Ovary (tissue), 7 donors: ENCODE measurements at regions not wholly inside any gene's neighbourhood (a gene's known extent, or its start where the extent isn't known, plus 50 kb on each side); places are given as distances from the start of the nearest gene placed in this dataset.

Experiments used
- DNase-seq, 5 donors: peaks; one replicate each; pipeline ENCODE4 v3.0.0-alpha.2; 2019 to 2020
- H3K27ac ChIP-seq, 2 donors: fragments of 200-600 bp; one replicate each; pipeline versions ENCODE4 v1.5.1 to v1.8.0; 2019 to 2022
- H3K27me3 ChIP-seq: fragments of 200-600 bp; one replicate; pipeline ENCODE4 v1.8.0; 2022
- H3K36me3 ChIP-seq: fragments of 200-600 bp; sonication (generic); one replicate; pipeline ENCODE4 v1.5.1; 2019
- H3K4me1 ChIP-seq: one replicate; pipeline ENCODE4 v1.8.1; 2013; ENCODE audit warnings: mild to moderate bottlenecking, moderate library complexity; ENCODE audit not compliant: insufficient read depth
- H3K4me3 ChIP-seq: fragments of 200-600 bp; sonication (generic); one replicate; pipeline ENCODE4 v1.5.1; 2017
- H3K9me3 ChIP-seq, 2 donors: fragments of 200-600 bp in 1 of 2; sonication (generic) in 1 of 2; one replicate each; pipeline versions ENCODE4 v1.5.1 to v1.8.1; 2013 to 2019; ENCODE audit warnings: mild to moderate bottlenecking in 1 of 2, moderate library complexity in 1 of 2
- EP300 ChIP-seq: sonication (generic); formaldehyde crosslinking; IDR thresholded peaks from one replicate; pipeline ENCODE4 v1.6.1; 2017; ENCODE audit warnings: antibody characterized with exemption
- POLR2A ChIP-seq: fragments of 450-650 bp; IDR thresholded peaks from one replicate; pipeline ENCODE4 v1.6.1; 2017; ENCODE audit warnings: antibody characterized with exemption, mild to moderate bottlenecking, moderate library complexity
- WGBS, 3 donors: extraction: QIAGEN DNeasy Blood & Tissue Kit in 1 of 3; methylation state at CpG; one replicate each; pipeline versions ENCODE4 v1.1.5 to v1.1.7; 2013 to 2017; 5-methylcytosine and 5-hydroxymethylcytosine counted together
- intact Hi-C, 4 donors: fragments of 100-400 bp; cut with DNase I; formaldehyde crosslinking; loops; one replicate each; pipeline versions ENCODE4 v1.11.0 to v1.15.1; 2022 to 2023
- TF ChIP-seq, protein P1 (sequence below), 3 donors: fragments of 450-650 bp in 2 of 3; fragments of 200-600 bp in 1 of 3; IDR thresholded peaks; one replicate each; pipeline versions ENCODE4 v1.5.1 to v1.8.0; 2016 to 2022; ENCODE audit warnings: antibody characterized with exemption in 3 of 3, mild to moderate bottlenecking in 1 of 3
- donor health status: DM: no; HTN: no; CAD: no; lungs with moderate emphysema.
- donor health status: DM: no; HTN: no; CAD: no.
- donor health status: Bipolar disorder and iron deficiency.
- donor health status: DM: no; HTN: no; CAD: no.
- donor health status: DM: yes; HTN: yes; CAD: no.

DNA sequence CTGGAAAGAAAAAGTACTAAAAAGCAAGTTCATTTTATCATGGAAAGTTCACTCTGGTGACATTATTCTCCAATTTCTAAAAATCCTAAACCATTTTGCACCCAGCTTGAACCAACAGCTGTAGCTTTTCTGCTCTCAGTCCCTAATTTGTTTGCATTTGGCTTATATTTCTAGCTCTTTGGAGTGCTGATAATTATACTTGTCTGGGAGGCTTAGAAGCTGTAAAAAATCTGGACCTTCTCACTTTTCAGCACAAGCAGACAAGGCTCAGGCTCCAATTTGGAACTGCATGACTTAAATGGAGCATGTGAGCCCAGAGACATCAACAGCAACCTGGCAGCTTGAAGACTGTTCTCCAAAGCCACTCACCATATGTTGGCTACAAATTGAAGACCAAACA is 170.9 kb upstream of the PCDH18 start:
- peak in 1 of 5 donors; percentile 19 for DNase-seq
- Histone ChIP-seq H3K9me3 (no peaks in the 10 kb centered on the region), H3K27me3 (peaks cover 5% of the 10 kb centered on the region), H3K36me3 (no peaks in the 10 kb centered on the region), H3K27ac (peak overlapping the region in 1 of 2 donors; percentile 13), H3K4me3 (no peak overlapping the region), H3K4me1 (peaks cover 5% of the 10 kb centered on the region)
- TF ChIP-seq EP300 (no peak), POLR2A (no peak)
- TF ChIP-seq, protein P1, sequence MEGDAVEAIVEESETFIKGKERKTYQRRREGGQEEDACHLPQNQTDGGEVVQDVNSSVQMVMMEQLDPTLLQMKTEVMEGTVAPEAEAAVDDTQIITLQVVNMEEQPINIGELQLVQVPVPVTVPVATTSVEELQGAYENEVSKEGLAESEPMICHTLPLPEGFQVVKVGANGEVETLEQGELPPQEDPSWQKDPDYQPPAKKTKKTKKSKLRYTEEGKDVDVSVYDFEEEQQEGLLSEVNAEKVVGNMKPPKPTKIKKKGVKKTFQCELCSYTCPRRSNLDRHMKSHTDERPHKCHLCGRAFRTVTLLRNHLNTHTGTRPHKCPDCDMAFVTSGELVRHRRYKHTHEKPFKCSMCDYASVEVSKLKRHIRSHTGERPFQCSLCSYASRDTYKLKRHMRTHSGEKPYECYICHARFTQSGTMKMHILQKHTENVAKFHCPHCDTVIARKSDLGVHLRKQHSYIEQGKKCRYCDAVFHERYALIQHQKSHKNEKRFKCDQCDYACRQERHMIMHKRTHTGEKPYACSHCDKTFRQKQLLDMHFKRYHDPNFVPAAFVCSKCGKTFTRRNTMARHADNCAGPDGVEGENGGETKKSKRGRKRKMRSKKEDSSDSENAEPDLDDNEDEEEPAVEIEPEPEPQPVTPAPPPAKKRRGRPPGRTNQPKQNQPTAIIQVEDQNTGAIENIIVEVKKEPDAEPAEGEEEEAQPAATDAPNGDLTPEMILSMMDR (IDR thresholded peaks at IDR 0.05), result no peak
- intact Hi-C loops, result no loop called here

DNA sequence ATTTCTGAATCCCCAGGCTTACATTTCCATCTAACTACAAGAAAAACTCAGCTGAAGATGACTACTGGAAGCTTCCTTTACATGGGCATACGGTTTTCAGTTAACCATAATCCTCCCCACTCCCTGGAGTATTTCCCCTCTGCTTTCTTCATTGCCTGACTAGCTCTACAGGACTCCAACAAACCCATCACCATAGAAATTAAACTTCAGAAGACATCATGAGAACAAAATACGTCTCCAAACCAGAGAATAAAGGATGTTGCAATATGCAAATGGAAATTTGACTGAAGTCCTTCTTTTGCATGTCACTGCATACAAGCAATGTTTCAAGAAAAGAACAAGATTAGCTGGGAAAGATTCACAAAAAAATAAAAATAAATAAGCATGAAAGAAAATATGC is 170.2 kb upstream of the PCDH18 start:
- H3K9me3 ChIP-seq, result no peaks in the 10 kb centered on the region
- TF ChIP-seq, protein P1 (IDR thresholded peaks at IDR 0.05), result no peak
- TF ChIP-seq EP300 (no peak), POLR2A (no peak)
- no peak overlapping the region for H3K4me3 ChIP-seq
- no peak overlapping the region for H3K27ac ChIP-seq
- no peak for DNase-seq
- peaks cover 5% of the 10 kb centered on the region for H3K27me3 ChIP-seq
- 32 to 42% (median 40%) methylated on average over 2 of the region's 2 CpGs for WGBS, 3 donors
- intact Hi-C loops, result no loop called here
- H3K4me1 ChIP-seq, result peaks cover 5% of the 10 kb centered on the region
- no peaks in the 10 kb centered on the region for H3K36me3 ChIP-seq

DNA sequence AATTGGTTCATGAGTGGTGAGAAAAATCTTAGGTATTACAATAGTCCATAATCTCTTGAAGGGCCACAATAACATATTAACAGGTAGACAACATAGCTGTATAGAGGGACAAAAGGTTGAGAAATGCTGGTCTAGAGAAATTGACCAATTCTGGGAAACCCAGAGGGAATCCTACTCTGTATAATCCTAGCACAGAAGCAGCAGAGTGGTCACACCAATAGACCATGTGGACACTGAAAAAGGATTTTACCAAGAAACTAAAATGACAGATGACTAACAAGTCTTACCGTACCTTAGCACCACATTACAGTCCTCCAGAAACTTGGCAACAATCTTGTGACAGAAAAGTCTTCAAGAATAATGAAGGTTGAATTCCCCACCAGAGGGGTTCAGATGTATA is 169.1 kb upstream of the PCDH18 start:
- Histone ChIP-seq H3K27ac (no peak overlapping the region), H3K36me3 (no peaks in the 10 kb centered on the region), H3K4me3 (no peak overlapping the region), H3K4me1 (peaks cover 5% of the 10 kb centered on the region), H3K27me3 (no peaks in the 10 kb centered on the region), H3K9me3 (no peaks in the 10 kb centered on the region)
- TF ChIP-seq, protein P1 (IDR thresholded peaks at IDR 0.05), result no peak
- TF ChIP-seq POLR2A, result no peak
- no peak for TF ChIP-seq EP300
- no peak for DNase-seq
- intact Hi-C loops, result no loop called here
- WGBS, 3 donors, result 95 to 100% (median 97%) methylated on average over 1 of the region's 1 CpG

DNA sequence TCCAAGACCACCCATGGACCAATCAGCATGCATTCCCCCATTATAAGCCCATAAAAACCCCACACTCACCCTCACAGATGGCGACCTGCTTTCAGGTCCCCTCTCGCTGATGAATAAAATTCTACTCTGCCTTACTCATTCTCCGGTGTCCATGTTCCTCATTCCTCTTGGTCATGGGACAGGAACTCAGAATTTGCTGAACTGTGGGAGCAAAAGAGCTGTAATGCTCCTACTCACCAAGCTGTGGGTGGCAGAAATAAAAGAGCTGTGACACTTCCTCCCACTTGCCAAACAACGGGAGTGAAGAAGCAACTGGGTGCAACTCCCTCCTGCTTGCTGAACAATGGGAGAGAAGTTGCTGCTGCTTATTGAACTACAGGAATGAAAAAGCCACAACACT is 168.5 kb upstream of the PCDH18 start:
- no peak overlapping the region for H3K4me3 ChIP-seq
- TF ChIP-seq EP300 (no peak), POLR2A (no peak)
- TF ChIP-seq, protein P1 (IDR thresholded peaks at IDR 0.05), result no peak
- 86 to 94% (median 93%) methylated on average over 4 of the region's 4 CpGs for WGBS, 3 donors
- no peak overlapping the region for H3K27ac ChIP-seq
- no peaks in the 10 kb centered on the region for H3K27me3 ChIP-seq
- no peak for DNase-seq
- intact Hi-C loops, result no loop called here
- no peaks in the 10 kb centered on the region for H3K9me3 ChIP-seq
- peaks cover 5% of the 10 kb centered on the region for H3K4me1 ChIP-seq
- no peaks in the 10 kb centered on the region for H3K36me3 ChIP-seq

DNA sequence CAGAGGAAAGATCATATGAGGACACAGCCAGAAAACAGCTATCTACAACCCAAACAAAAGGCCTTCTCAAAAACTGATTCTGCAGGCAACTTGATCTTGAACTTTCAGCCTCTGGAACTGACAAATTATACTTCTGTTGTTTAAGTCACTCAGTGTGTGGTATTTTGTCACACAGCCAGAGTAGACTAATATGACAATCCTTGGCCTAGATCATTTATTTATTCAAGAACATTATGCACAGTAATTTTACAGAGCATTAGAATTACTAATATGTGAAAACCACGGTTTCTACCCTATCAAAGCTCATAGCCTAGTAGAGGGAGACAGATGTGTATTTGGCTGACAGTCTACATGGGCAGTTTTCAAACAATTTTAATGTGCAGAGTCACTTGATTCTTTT is 167.8 kb upstream of the PCDH18 start:
- Histone ChIP-seq H3K27me3 (no peaks in the 10 kb centered on the region), H3K27ac (no peak overlapping the region), H3K4me3 (no peak overlapping the region), H3K36me3 (no peaks in the 10 kb centered on the region), H3K4me1 (peaks cover 7% of the 10 kb centered on the region), H3K9me3 (no peaks in the 10 kb centered on the region)
- DNase-seq, result no peak
- WGBS, 3 donors, result 5 to 23% (median 15%) methylated on average over 1 of the region's 1 CpG
- intact Hi-C loops, result no loop called here
- no peak for TF ChIP-seq POLR2A
- TF ChIP-seq, protein P1 (IDR thresholded peaks at IDR 0.05), result no peak
- TF ChIP-seq EP300, result no peak
